HG02973 (cell line): ENCODE measurements at regions not wholly inside any gene's neighbourhood (a gene's known extent, or its start where the extent isn't known, plus 50 kb on each side); places are given as distances from the start of the nearest gene placed in this dataset.
"Not testable (repeated sequence)": the region's sequence is repeated elsewhere in the genome, so short reads cannot be mapped to it uniquely, and the experiment has no call there.

ENCODE experiments used
- ATAC-seq: cut with Tn5 transposase; IDR thresholded peaks from one replicate; pipeline ENCODE4 v1.9.1; 2021; ENCODE audit warnings: moderate library complexity; ENCODE audit not compliant: unreplicated experiment

DNA sequence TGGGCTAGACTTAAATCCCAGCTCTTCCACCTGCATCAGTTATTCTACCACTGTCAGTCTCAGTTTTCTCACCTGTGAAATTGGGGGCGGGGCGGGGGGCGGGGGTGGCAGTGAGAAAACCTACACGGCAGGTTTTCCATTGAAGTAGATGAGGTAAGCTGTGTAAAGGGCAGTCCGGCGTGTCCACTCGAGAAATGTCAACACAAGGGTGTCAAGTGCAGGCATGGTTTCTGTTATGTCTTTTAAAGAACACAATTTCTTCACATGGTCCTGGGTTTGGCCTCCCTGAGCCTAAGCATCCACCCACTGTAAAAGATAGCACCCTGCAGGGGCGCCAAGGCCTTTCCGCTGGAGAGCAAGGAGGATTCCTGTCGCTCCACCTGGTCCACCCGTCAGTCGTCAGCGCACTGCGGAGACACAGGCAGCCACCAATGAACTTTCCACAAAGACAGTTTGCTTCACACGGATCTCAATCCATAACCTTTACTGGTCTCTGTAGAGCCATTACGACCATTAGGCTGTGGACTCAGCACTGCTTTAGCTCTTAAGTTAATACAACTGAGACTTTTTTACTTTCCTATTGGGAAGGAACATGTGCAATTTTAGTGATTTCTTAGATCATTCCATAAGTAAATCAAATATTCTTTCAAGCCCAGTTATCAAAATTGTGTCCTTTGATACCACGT is 99.5 kb upstream of the FOXB1 start:
- no peak for ATAC-seq

DNA sequence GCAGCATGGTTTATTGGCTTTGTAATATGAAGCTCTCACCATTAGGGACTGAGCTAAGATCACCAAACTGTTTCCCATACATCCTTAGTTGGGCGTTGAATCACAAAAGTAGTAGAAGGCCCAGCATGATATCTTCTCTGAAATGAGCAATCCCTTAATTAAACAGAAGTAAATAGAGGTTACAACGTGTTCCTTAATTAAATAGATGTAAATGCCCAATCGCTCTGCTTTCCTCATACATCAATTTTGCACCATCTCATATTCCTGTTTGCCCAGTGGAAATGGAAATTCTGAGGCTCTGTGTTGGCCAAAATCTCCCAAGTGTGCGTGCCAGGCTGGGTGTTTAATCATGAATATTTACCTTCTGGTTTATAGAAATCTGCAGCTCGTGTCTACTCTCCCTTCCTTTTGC is 107.4 kb upstream of the FOXB1 start:
- no peak for ATAC-seq

DNA sequence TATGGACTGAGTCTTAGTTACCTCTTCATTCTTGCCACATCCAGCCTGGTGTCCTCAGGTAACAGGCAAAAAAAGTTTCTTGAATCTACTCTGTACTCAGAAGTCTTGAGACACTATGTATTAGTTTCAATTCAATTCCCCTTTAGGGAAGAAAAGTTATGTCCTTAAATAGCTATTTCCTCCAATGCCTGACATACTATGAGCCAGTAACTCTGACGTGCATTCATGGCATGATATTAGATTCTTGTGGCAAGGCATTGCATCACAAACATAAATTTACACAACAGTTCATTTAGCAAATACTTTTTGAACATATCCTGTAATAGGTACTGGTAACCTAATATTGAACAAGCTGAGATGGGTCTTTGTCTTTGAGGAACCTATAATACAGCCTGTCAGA is 109.3 kb upstream of the FOXB1 start:
- no peak for ATAC-seq

DNA sequence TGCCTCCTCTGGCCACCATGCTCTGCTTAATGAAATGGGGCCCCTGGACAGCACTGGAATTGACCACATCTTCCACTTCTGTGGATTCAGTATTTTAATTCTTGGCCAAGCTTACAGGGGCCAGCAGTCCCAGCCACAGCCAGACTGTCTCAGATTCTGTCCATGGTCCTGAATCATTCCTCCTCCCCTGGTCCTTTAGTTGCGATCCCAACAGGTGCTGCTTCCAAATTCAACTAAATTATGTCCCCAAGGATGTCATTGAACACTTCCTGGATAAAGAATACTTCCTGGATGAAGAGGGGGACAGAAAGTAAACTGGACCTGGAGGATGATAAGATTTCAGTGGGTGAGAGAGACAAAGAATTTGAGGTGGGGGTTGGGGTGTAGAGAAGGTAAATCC is 111.1 kb upstream of the FOXB1 start:
- no peak for ATAC-seq

DNA sequence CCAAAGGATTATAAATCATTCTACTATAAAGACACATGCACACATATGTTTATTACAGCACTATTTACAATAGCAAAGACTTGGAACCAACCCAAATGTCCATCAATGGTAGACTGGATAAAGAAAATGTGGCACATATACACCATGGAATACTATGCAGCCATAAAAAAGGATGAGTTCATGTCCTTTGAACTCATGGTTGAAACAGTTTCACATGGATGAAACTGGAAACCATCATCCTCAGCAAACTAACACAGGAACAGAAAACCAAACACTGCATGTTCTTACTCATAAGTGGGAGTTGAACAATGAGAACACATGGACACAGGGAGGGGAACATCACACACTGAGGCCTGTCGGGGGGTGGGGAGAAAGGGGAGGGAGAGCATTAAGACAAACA is 116.2 kb upstream of the FOXB1 start:
- not testable (repeated sequence) for ATAC-seq

DNA sequence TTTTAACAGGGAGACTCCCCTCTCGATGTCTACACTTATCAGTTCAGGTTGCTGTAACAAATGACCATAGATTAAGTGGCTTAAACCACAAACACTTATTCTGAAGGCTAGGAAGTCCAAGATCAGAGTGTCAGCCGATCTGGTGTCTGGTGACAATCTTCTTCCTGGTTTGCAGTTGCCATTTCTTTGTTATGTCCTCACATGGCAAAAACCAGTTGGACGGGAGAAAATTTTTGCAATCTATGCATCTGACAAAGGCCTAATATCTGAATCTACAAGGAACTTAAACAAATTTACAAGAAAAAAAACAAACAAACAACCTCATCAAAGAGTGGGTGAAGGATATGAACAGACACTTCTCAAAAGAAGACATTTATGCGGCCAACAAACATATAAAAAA is 116.9 kb upstream of the FOXB1 start:
- ATAC-seq = no peak

DNA sequence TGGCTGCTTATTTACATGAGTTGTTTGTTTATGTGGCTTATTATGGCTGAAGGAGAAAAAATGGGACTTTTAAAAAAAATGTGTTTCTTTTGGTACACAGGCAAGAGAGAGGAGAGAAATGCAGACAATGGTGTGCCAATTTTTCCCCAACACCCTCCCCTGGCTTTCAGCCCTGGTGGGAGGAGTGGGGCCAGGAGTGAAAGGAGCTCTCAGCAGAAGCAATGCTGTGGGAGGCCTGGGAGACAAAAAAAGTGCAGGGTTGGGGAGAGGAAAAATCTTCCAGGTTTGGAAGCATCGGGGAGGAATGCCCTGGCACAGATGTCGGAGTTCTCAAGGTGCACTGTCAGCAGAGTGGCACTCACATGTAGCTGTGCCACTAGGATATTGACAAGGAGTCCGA is 117.7 kb upstream of the FOXB1 start:
- ATAC-seq = no peak

DNA sequence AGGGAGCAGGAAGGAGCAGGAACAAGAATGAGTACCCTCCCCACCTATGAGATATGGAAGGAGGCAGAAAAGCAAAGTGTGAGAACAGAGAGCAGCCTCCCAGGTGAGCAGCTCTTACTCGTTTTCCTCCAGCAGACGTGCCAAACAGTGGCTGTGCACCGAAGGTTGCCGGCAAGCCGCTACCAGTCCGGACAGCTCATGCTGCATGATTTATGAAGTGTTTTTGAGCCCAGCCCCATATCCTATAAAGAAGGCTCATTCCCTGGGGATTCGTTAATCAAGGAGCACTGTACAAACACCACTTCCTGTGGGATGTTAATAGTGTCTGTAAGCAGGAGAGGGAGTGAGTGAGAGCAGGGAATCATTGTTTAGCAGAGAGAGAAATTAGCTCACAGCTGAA is 118.3 kb upstream of the FOXB1 start:
- ATAC-seq = no peak

DNA sequence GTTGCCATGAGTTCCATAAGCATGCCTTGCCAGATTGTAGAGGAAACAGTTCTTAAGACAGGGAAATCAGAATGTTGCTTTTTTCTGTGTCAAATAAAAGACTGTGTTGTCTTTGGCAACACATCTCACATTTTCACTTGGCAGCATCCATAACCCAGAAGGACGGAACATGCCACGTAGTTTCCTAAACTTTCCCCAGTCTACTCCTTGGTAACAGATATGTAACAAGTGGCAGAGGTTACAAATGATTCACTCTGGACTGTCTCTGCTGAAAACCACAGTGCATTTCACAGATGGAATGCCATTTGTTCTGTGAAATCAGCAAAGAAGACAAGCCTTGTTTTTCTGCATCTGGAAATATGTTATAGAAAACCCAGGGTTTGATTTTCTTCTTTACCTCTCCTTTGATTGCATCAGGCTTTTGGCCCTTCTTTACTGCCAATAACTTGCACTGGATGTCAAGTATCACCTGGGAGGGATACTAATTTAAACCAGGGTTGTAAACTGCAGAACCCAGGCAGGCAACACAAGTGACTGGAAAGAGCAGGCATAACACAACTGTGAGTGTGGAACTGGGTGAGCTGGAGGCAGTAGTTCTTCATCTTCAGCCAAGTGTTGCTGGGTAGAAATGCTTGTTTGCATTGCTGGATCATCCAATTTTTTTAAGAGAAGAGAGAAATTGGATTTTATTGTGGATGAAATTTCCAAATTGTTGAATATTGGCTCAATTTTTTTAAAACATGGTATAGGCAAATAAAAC is 124.4 kb upstream of the FOXB1 start:
- no peak for ATAC-seq

DNA sequence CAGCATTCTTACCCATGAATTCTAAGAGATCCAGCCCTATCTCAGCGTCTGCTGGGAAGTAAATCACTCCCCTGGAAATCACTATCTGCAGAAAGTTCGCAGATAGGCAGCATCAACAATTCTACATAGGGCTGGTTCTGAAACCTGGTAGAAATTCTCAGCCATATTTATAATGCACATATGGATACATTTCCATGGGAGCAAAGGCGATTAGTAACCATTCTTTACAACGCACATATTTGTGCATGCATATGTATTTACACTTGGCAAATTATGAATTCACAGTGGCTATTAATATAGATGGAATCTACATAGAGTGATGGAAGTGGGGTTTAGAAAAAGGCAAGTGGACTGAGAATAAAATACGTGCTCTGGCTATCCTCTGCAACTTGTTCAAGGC is 128.0 kb upstream of the FOXB1 start:
- no peak for ATAC-seq

DNA sequence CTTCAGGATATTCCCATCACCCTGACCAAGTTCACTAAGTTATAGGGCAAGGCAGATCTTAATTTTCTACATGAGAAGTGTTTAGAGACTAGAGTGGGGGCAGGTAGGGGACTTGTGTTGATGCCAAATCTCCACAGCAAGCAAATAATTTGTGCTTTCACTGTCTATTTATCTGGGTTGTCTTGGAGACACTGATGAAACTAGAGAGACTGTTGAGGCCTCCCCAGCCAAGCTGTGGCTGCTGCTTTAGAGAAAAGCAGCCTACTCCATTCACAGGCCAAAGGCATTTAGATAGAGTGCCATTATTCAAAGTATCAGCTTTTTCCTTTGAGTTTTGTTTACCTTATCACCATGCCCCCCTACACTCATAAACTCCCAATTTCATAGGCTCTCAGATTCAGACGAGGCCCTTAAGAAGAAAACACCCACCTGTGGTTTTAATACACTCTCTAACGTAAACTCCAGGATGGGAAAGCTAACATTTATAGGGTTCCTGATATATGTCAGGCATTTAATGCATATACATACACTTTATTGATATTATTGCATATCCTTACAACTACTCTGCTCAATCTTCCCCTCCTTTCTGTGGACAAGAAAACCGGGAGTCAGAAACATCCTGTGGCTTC is 130.4 kb upstream of the FOXB1 start:
- no peak for ATAC-seq

DNA sequence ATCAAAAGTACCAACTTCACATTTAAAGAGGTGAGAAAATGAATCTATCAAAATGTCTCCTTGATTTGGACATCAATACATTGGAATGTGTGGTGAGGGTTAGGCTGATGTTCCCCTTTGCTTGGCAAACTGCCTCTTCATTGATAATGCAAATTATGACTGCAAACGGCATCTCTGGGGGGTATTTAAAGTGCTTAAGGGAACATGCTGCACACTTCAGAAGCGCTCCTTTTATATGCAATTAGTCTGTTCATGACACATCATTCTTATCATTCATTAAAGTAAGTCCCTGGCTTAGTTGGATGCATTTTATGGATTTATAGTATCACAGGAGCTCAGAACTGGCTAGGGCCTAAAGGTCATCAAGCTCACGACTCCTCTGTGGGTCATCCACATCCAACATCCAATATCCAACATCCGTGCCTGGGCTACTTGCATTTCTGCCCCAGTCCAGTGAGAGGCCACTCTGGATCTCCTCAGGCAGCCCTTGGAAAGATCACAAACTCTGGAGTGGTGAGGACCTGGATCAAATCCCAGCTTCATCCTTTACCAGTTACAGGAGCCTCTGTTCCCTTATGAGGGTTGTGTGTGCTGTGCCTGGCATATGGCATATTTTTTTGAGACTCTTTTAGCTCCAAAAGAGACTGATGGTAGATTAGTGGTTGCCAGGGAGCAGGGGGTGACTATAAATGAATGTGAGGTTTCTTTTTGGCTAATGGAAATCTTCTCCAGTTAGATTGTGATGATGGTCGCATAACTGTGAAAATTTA is 136.8 kb upstream of the FOXB1 start:
- no peak for ATAC-seq

DNA sequence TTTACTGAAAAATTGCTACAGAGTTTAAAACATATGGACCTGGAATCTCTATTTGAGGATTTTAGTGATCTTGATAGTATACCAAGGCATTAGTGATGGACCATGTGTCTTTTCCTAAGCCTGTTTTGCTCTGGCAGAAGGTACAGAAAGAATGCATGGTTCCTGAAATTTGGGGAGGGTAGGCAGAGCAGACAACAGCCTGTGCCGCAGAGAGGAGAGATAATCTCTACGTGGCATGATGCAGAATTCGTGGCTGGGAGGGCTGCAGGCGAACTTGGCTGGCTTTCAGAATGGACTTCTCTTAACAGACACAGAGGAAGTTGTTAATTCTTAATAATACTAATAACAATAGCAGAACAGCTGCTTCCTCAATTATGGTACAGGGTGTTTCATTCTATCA is 137.5 kb upstream of the FOXB1 start:
- ATAC-seq = no peak

DNA sequence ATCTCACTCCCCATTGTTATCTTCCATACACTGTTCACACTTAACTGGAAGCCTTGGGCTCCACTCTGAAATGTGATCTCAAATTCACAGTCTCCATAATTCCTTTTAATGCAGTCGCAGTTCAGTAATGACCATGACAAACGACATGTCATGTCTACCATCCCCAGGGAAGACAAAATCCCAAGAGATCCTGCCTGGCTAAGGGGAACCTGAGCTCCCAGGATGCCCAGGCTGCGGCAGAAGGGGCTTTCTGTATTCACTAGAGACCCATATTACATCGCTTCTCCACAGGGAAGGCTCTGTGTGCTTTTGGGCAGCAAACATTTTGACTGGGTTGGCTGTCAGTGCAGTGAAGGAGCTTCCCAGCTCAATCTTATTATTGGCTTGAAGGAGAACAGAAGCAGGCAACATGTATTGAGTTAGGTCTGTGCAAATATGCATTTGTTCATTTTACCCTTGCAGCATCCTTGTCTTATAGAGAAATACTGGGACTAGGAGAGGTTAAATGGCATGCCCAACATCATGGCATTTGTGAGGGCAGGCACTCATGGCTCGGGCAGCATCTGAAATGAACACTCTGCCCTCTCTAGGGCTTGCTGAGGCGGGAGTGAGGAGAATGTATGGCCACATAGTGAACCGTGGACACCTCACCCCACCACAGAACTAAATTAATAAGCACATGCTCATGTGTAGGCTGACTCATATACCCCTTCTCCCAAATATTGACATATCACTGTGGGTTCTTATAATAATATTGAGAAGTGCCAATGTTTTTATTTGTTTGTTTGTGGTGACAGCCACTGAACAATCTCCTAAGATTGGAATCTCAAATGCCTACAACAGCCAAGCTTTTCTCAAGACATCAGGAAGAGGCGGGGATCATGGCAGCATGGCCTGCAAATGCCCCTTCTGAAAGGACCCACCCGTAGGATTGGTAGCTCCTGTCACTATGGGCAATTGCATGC is 141.6 kb upstream of the FOXB1 start:
- no peak for ATAC-seq

DNA sequence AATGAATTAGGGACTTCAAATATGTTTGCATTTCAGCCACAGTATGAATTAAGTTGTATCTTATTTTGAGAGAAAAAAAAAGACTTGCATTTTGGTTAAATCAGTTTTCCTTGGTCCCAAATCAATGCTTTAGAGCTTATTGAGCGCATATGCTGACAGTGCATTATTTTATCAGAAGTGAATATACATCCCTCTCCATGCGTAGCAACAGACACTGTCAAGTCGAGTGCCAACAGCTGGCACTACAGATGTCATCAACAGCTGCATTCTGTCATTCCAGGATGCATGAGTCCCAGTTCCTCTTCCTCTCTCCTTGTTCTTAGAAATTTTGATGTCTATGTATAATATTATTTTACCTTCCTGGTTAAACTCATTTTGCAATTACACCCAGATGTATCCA is 156.1 kb upstream of the FOXB1 start:
- no peak for ATAC-seq

DNA sequence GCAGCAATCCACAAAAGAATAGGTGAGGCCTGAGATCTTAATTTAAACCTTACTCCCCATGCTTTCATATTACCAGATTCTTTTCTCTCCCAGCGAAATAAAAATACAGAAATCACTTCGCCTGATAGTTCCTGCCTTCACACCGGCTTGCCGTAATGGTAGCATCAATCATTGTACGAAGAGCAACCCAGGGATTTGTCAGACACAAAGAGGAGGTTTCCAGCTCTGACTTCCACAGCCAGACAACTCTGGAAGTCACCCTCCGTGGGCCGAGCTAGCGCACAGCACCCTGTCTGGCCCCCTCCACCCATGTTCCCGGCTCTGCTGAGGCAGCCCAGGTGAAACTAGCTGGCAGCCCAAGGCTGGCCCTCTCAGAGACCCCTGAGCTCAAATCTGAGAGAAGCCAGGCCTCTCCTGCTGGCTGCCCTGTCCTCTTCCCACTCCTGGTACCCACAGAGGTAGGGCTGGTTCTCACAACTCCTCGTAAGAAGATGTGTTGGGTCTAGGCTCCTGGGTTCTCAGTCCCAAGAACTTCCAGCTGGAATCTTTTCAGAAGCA is 156.9 kb upstream of the BNIP2 start:
- ATAC-seq = no peak

DNA sequence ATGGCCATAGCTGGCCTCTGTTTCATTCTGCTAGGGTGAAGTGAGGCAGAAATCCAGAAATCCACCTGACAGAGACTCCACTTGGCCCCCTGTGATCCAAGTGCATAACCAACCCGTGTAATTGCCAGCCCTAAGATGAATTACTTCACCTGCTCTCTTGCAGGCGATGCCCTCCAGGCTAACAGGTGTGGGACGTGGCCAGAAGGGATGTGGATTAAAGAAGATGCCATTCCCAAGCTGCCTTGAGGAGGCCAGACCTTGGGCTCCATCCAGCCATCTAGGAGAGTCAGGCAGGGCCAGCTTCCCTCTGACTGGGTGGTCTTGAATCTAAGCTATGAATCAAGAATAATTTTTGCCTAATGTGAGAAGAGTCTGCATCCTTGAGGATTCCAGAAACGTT is 154.5 kb upstream of the BNIP2 start:
- no peak for ATAC-seq

DNA sequence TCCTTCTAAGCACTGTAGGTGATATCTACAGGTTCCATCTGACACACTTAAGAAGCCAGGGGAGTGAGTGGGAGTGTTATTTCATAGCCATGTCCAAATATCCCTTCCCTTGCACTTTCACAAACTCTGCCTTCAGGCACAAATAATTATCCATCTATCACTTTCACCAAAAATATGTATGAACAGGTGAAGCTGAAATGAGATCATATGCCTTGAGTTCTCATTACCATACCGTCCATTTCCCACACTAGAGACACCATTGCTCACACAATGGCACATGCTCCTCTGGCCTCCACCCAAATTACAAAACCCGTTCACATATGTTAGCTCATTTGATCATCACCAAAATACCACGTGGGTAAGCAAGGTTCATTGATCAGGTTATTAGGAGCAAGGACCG is 151.9 kb upstream of the BNIP2 start:
- ATAC-seq = no peak

DNA sequence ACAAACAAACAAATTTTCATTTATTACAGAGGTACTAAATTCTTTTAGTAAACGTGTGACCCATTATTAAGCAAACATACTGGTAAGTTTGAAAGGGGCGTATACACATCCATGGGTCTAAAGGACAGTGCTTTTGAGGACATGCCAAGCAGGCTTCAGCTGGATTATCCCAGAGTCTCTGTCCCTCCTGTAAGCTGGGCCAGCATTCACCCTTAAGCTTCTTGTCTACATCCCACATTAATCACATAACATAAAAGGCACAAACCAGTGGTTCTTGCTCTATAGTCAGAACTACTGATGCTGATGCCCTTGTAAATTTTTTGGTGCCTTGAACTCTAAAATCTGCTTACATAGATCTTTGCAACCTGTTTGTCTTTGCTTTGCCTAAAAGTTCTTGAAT is 150.8 kb upstream of the BNIP2 start:
- ATAC-seq = no peak

DNA sequence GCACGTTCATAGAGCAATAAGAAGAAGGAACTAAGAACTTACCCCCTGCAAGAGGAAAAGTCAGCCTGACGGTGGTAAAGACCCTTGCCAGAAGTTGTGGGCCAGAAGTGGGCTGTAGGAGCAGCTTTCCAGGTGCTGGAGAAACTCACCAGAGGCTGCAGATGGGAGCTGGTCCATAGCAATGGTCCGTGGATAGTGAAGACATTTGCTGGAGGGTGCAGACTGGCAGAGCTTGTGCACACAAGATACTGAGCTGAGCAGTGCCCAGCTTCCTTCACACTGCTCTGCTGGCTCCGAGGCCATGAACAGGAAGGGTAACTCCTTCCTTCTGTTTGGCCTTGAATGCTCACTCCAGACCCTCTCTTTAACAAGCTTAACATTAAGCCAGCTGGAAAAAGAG is 149.8 kb upstream of the BNIP2 start:
- ATAC-seq = no peak
